Heart right ventricle (tissue), 16 donors: ENCODE measurements at regions not wholly inside any gene's neighbourhood (a gene's known extent, or its start where the extent isn't known, plus 50 kb on each side); places are given as distances from the start of the nearest gene placed in this dataset.

Source experiments
- ATAC-seq, 8 donors: fragments of 200-7000 bp; cut with Tn5 transposase; one replicate each; pipeline ENCODE4 v1.9.1; 2020; ENCODE audit warnings: mild to moderate bottlenecking in 8 of 8, moderate library complexity in 8 of 8, moderate number of reproducible peaks in 1 of 8
- DNase-seq, 2 donors: peaks; one replicate each; pipeline ENCODE4 v3.0.0-alpha.2; 2020
- H3K27ac ChIP-seq, 10 donors: fragments of 200-600 bp; sonication (generic) in 2 of 10; one replicate each; pipeline versions ENCODE4 v1.5.0 to v1.8.0; 2020 to 2022; ENCODE audit warnings: mild to moderate bottlenecking in 3 of 10
- H3K27me3 ChIP-seq, 7 donors: fragments of 200-600 bp; one replicate each; pipeline ENCODE4 v1.8.0; 2021 to 2022; ENCODE audit warnings: mild to moderate bottlenecking in 2 of 7
- H3K36me3 ChIP-seq, 9 donors: fragments of 200-600 bp; sonication (generic) in 1 of 9; one replicate each; pipeline versions ENCODE4 v1.5.0 to v1.8.0; 2020 to 2022; ENCODE audit warnings: mild to moderate bottlenecking in 2 of 9
- H3K4me1 ChIP-seq, 9 donors: fragments of 200-600 bp; sonication (generic) in 1 of 9; one replicate each; pipeline versions ENCODE4 v1.5.0 to v1.8.0; 2020 to 2022; ENCODE audit warnings: mild to moderate bottlenecking in 4 of 9
- H3K4me3 ChIP-seq, 10 donors: fragments of 200-600 bp; sonication (generic) in 2 of 10; one replicate each; pipeline versions ENCODE4 v1.5.0 to v1.8.0; 2020 to 2022; ENCODE audit warnings: mild to moderate bottlenecking in 7 of 10, moderate library complexity in 2 of 10
- H3K9me3 ChIP-seq, 11 donors: fragments of 200-600 bp in 10 of 11; sonication (generic) in 2 of 11; one replicate each; pipeline versions ENCODE4 v1.5.0 to v1.8.0; 2013 to 2022; ENCODE audit warnings: mild to moderate bottlenecking in 2 of 11, control low read depth in 1 of 11, moderate library complexity in 1 of 11
- WGBS, 2 donors: extraction: QIAGEN DNeasy Blood & Tissue Kit; methylation state at CpG; one replicate each; pipeline ENCODE4 v1.1.7; 2013; ENCODE audit warnings: inconsistent platforms in 1 of 2; 5-methylcytosine and 5-hydroxymethylcytosine counted together
- intact Hi-C, 10 donors: fragments of 100-400 bp; cut with DNase I; formaldehyde crosslinking; loops; one replicate each; pipeline versions ENCODE4 v1.11.1 to v1.14.2; 2022
- TF ChIP-seq, protein P1 (sequence below), 9 donors: fragments of 200-600 bp; sonication (generic) in 2 of 9; IDR thresholded peaks; one replicate each; pipeline versions ENCODE4 v1.5.0 to v1.8.0; 2021 to 2022; ENCODE audit warnings: antibody characterized with exemption in 9 of 9, mild to moderate bottlenecking in 5 of 9, moderate library complexity in 1 of 9
- donor health status: Arrhythmogenic right ventricular cardiomyopathy.
- donor health status: ischemic (EF 13 %, LVEDD 7.1; RV severe dilation, severe dysfunction).
- donor health status: healthy with polysubstance abuse.
- donor health status: DM: no; HTN: yes; CAD: no.
- donor health status: DM: no; HTN: no; CAD: no.
- donor health status: ischemic (EF 25% LVEDD 6.9; RV normal size, moderate dysfunction).
- donor health status: ischemic (EF 25% LVEDD 5.7; RV mildly dilated, moderate dysfunction).
- donor health status: healthy.
- donor health status: DM: yes; HTN: yes; CAD: no.
- donor health status: Ischemic cardiomyopathy.
- donor health status: ischemic (EF 35%, LVEDD 5.7; RV mildly dilated, moderate dysfunction).
- donor health status: nonischemic (EF 11% LVEDD 7.7; RV severe dilation, severe dysfunction).
- donor health status: DM: yes; HTN: yes; CAD: no.
- donor health status: PGD.
- donor health status: ischemic (EF 29% LVEDD 5.4; RV normal size, mild dysfunction).
- donor health status: nonischemic (EF 23%, LVEDD 6.1; RV moderate dilation, normal function).

- Histone ChIP-seq H3K4me1 (peaks cover 0 to 6% (median 0%) of the 10 kb centered on the region in 9 donors), H3K36me3 (no peaks in the 10 kb centered on the region), H3K27me3 (peaks cover 0 to 7% (median 0%) of the 10 kb centered on the region in 7 donors), H3K27ac (no peak overlapping the region), H3K9me3 (no peaks in the 10 kb centered on the region), H3K4me3 (no peak overlapping the region)
- intact Hi-C loops = no loop called here
- WGBS, 2 donors = 88 to 90% methylated on average over 3 of the region's 3 CpGs
- TF ChIP-seq, protein P1, sequence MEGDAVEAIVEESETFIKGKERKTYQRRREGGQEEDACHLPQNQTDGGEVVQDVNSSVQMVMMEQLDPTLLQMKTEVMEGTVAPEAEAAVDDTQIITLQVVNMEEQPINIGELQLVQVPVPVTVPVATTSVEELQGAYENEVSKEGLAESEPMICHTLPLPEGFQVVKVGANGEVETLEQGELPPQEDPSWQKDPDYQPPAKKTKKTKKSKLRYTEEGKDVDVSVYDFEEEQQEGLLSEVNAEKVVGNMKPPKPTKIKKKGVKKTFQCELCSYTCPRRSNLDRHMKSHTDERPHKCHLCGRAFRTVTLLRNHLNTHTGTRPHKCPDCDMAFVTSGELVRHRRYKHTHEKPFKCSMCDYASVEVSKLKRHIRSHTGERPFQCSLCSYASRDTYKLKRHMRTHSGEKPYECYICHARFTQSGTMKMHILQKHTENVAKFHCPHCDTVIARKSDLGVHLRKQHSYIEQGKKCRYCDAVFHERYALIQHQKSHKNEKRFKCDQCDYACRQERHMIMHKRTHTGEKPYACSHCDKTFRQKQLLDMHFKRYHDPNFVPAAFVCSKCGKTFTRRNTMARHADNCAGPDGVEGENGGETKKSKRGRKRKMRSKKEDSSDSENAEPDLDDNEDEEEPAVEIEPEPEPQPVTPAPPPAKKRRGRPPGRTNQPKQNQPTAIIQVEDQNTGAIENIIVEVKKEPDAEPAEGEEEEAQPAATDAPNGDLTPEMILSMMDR (IDR thresholded peaks at IDR 0.05) = no peak
- ATAC-seq (no peak), DNase-seq (no peak)
Measured at GRCh38 chrX:20369468-20369867, 102.8 kb upstream of the RPS6KA3 start.

- no peak overlapping the region for H3K27ac ChIP-seq
- peaks cover 0 to 14% (median 0%) of the 10 kb centered on the region in 7 donors for H3K27me3 ChIP-seq
- intact Hi-C loops = loop anchor here in 2 of 10 donors (5.0 kb wide), 1 partner anchor 97 kb away; the partner anchor contains the start of gene RPS6KA3 (in 2 of the 2)
- H3K4me3 ChIP-seq = no peak overlapping the region
- DNase-seq (no peak), ATAC-seq (no peak)
- no peaks in the 10 kb centered on the region for H3K36me3 ChIP-seq
- H3K9me3 ChIP-seq = no peaks in the 10 kb centered on the region
- 97 to 98% methylated on average over 4 of the region's 4 CpGs for WGBS, 2 donors
- TF ChIP-seq, protein P1 (IDR thresholded peaks at IDR 0.05) = no peak
- H3K4me1 ChIP-seq = peaks cover 0 to 29% (median 9%) of the 10 kb centered on the region in 9 donors
Measured at GRCh38 chrX:20364238-20364637, 97.5 kb upstream of the RPS6KA3 start.

DNA sequence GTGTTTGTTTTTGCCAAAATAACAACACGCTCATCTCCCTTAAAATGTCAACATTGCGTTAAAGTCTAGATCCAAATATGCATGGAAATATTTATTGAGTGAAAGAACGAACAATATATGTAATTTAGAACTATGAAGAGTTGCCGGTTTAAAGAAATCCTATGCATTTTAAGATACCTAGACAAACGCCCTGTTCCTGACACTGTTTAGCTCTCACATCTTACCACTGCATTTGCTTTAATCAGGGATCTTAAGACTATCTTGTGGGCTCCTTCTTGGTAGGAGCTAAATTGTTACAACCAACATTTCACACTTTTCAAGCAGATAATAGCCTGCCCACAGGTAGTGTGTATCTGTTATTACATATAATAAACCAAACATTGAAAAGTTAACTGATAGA, 96.6 kb upstream of the RPS6KA3 start:
- Histone ChIP-seq H3K36me3 (no peaks in the 10 kb centered on the region), H3K27me3 (peaks cover 0 to 14% (median 0%) of the 10 kb centered on the region in 7 donors), H3K4me3 (peak overlapping the region in 2 of 10 donors; percentile 14 to 18), H3K9me3 (no peaks in the 10 kb centered on the region), H3K27ac (peak overlapping the region in 8 of 10 donors; percentile 59 to 88 (median 80)), H3K4me1 (peaks cover 0 to 29% (median 9%) of the 10 kb centered on the region in 9 donors)
- TF ChIP-seq, protein P1 (IDR thresholded peaks at IDR 0.05) = no peak
- ATAC-seq = no peak
- intact Hi-C loops = loop anchor here in 2 of 10 donors (5.0 kb wide), 1 partner anchor 96 kb away; the partner anchor contains the start of gene RPS6KA3 (in 2 of the 2)
- no peak for DNase-seq
- WGBS, 2 donors = 43 to 49% methylated on average over 5 of the region's 5 CpGs

- H3K36me3 ChIP-seq = no peaks in the 10 kb centered on the region
- peak overlapping the region; percentile 27 to 88 (median 78) for H3K27ac ChIP-seq
- DNase-seq (peak in 1 of 2 donors; percentile 30), ATAC-seq (peak; percentile 63 to 92 (median 88))
- TF ChIP-seq, protein P1 (IDR thresholded peaks at IDR 0.05) = no peak
- no peaks in the 10 kb centered on the region for H3K9me3 ChIP-seq
- peaks cover 0 to 14% (median 0%) of the 10 kb centered on the region in 7 donors for H3K27me3 ChIP-seq
- H3K4me1 ChIP-seq = peaks cover 0 to 29% (median 9%) of the 10 kb centered on the region in 9 donors
- 25 to 27% methylated on average over 19 of the region's 19 CpGs for WGBS, 2 donors
- intact Hi-C loops = loop anchor here in 2 of 10 donors (5.0 kb wide), 1 partner anchor 95 kb away; the partner anchor contains the start of gene RPS6KA3 (in 2 of the 2)
- H3K4me3 ChIP-seq = peak overlapping the region in 2 of 10 donors; percentile 14 to 18
Measured at GRCh38 chrX:20362268-20363267, 95.9 kb upstream of the RPS6KA3 start.
